Uterus (tissue), 3 donors: ENCODE measurements at regions not wholly inside any gene's neighbourhood (a gene's known extent, or its start where the extent isn't known, plus 50 kb on each side); places are given as distances from the start of the nearest gene placed in this dataset.

Experiments used
- DNase-seq, 2 donors: peaks; one replicate each; pipeline ENCODE4 v3.0.0-alpha.2; 2019 to 2020
- H3K27ac ChIP-seq, 2 donors: fragments of 200-600 bp; sonication (generic); 1 replicate in 1 of 2; 2 replicates in 1 of 2; pipeline ENCODE4 v1.5.1; 2016 to 2018
- H3K27me3 ChIP-seq, 2 donors: fragments of 200-600 bp; sonication (generic); one replicate each; pipeline ENCODE4 v1.5.1; 2018 to 2019; ENCODE audit warnings: control low read depth in 1 of 2
- H3K36me3 ChIP-seq, 2 donors: fragments of 200-600 bp; sonication (generic); one replicate each; pipeline ENCODE4 v1.5.1; 2019; ENCODE audit warnings: control low read depth in 1 of 2
- H3K4me1 ChIP-seq, 2 donors: fragments of 200-600 bp; sonication (generic); one replicate each; pipeline ENCODE4 v1.5.1; 2018 to 2019; ENCODE audit warnings: control low read depth in 1 of 2
- H3K4me3 ChIP-seq, 2 donors: fragments of 200-600 bp; sonication (generic); 1 replicate in 1 of 2; 2 replicates in 1 of 2; pipeline ENCODE4 v1.5.1; 2018 to 2019; ENCODE audit warnings: mild to moderate bottlenecking in 1 of 2
- H3K9me3 ChIP-seq, 2 donors: fragments of 200-600 bp; sonication (generic); one replicate each; pipeline ENCODE4 v1.5.1; 2019; ENCODE audit warnings: control low read depth in 1 of 2
- POLR2A ChIP-seq, 2 donors: fragments of 450-650 bp; IDR thresholded peaks; one replicate each; pipeline ENCODE4 v1.6.1; 2016; ENCODE audit warnings: antibody characterized with exemption in 2 of 2, mild to moderate bottlenecking in 1 of 2, moderate library complexity in 1 of 2
- intact Hi-C: fragments of 100-400 bp; cut with DNase I; formaldehyde crosslinking; loops from one replicate; pipeline ENCODE4 v1.15.1; 2023; ENCODE audit warnings: low total_unique reads
- TF ChIP-seq, protein P1 (sequence below), 4 experiments: fragments of 200-600 bp in 2 of 4; fragments of 450-650 bp in 2 of 4; sonication (generic) in 2 of 4; IDR thresholded peaks; one replicate each; pipeline ENCODE4 v1.5.1; 2016 to 2019; ENCODE audit warnings: antibody characterized with exemption in 4 of 4, mild to moderate bottlenecking in 2 of 4, moderate library complexity in 1 of 4
- donor health status: DM: yes; HTN: yes; CAD: no.

GRCh38 chr5:31083364-31083763 lies 110.1 kb upstream of the CDH6 start:
- Histone ChIP-seq H3K4me1 (no peaks in the 10 kb centered on the region), H3K9me3 (no peaks in the 10 kb centered on the region), H3K27me3 (no peaks in the 10 kb centered on the region), H3K27ac (no peak overlapping the region), H3K36me3 (no peaks in the 10 kb centered on the region), H3K4me3 (no peak overlapping the region)
- no peak for TF ChIP-seq POLR2A (IDR thresholded peaks at IDR 0.05)
- TF ChIP-seq, protein P1, sequence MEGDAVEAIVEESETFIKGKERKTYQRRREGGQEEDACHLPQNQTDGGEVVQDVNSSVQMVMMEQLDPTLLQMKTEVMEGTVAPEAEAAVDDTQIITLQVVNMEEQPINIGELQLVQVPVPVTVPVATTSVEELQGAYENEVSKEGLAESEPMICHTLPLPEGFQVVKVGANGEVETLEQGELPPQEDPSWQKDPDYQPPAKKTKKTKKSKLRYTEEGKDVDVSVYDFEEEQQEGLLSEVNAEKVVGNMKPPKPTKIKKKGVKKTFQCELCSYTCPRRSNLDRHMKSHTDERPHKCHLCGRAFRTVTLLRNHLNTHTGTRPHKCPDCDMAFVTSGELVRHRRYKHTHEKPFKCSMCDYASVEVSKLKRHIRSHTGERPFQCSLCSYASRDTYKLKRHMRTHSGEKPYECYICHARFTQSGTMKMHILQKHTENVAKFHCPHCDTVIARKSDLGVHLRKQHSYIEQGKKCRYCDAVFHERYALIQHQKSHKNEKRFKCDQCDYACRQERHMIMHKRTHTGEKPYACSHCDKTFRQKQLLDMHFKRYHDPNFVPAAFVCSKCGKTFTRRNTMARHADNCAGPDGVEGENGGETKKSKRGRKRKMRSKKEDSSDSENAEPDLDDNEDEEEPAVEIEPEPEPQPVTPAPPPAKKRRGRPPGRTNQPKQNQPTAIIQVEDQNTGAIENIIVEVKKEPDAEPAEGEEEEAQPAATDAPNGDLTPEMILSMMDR (IDR thresholded peaks at IDR 0.05), result no peak
- no peak for DNase-seq
- intact Hi-C loops, result no loop called here

- intact Hi-C loops, result no loop called here
- no peaks in the 10 kb centered on the region for H3K4me1 ChIP-seq
- DNase-seq, result no peak
- H3K9me3 ChIP-seq, result no peaks in the 10 kb centered on the region
- TF ChIP-seq, protein P1 (IDR thresholded peaks at IDR 0.05), result no peak
- TF ChIP-seq POLR2A (IDR thresholded peaks at IDR 0.05), result no peak
- no peak overlapping the region for H3K4me3 ChIP-seq
- no peaks in the 10 kb centered on the region for H3K36me3 ChIP-seq
- H3K27me3 ChIP-seq, result no peaks in the 10 kb centered on the region
- H3K27ac ChIP-seq, result no peak overlapping the region
These were observed 113.8 kb upstream of the CDH6 start for GRCh38 chr5:31079668-31080067.

GRCh38 chr5:31078956-31079355 lies 114.5 kb upstream of the CDH6 start:
- TF ChIP-seq POLR2A (IDR thresholded peaks at IDR 0.05), result no peak
- TF ChIP-seq, protein P1 (IDR thresholded peaks at IDR 0.05), result no peak
- Histone ChIP-seq H3K27ac (no peak overlapping the region), H3K36me3 (no peaks in the 10 kb centered on the region), H3K9me3 (no peaks in the 10 kb centered on the region), H3K4me3 (no peak overlapping the region), H3K27me3 (no peaks in the 10 kb centered on the region), H3K4me1 (no peaks in the 10 kb centered on the region)
- DNase-seq, result no peak
- intact Hi-C loops, result no loop called here

DNA sequence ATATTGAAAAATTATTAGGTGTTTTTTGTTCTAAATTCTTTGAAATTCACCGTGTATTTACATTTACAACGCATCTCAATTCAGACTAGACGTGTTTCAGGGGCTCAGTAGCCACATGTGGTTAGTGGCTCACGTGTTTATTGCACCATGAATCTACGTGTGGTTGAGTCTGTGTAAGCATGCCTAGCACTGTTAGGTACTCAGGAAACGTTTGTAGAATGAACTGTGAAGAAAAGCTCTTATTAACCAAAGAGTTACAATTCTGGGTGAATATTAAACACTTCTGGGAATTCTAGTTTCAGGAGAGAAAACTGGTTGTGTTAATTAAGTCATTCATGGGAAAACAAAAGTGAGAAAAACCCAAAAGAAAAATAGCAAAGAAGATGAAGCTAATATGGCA lies 117.5 kb upstream of the CDH6 start:
- intact Hi-C loops, result no loop called here
- Histone ChIP-seq H3K9me3 (no peaks in the 10 kb centered on the region), H3K4me1 (no peaks in the 10 kb centered on the region), H3K27ac (no peak overlapping the region), H3K4me3 (no peak overlapping the region), H3K36me3 (no peaks in the 10 kb centered on the region), H3K27me3 (no peaks in the 10 kb centered on the region)
- DNase-seq, result no peak
- TF ChIP-seq, protein P1 (IDR thresholded peaks at IDR 0.05), result no peak
- TF ChIP-seq POLR2A (IDR thresholded peaks at IDR 0.05), result no peak

DNA sequence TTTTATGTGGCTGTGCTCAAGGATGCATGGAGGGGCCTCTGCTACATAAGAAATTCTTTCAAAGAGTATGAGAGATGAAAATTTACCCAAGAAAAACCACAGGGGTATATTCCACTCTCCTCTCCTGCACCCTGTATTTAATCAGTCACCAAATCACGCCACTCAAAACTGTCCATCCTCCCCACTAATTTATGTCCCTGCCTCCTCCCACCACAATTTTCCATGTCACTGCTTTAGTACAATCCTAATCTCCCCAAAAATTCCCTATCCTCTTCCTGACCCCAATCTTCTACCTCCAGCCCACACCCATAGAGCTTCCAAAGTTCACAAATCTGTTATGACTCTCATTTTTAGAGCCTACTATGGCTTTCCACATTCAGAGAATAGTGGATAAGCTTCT lies 125.2 kb upstream of the CDH6 start:
- Histone ChIP-seq H3K36me3 (no peaks in the 10 kb centered on the region), H3K4me3 (no peak overlapping the region), H3K27ac (no peak overlapping the region), H3K27me3 (no peaks in the 10 kb centered on the region), H3K9me3 (no peaks in the 10 kb centered on the region), H3K4me1 (no peaks in the 10 kb centered on the region)
- no peak for TF ChIP-seq POLR2A (IDR thresholded peaks at IDR 0.05)
- TF ChIP-seq, protein P1 (IDR thresholded peaks at IDR 0.05), result no peak
- intact Hi-C loops, result no loop called here
- no peak for DNase-seq
